ENCODE measurements at regions not wholly inside any gene's neighbourhood (a gene's known extent, or its start where the extent isn't known, plus 50 kb on each side); places are given as distances from the start of the nearest gene placed in this dataset.

DNA sequence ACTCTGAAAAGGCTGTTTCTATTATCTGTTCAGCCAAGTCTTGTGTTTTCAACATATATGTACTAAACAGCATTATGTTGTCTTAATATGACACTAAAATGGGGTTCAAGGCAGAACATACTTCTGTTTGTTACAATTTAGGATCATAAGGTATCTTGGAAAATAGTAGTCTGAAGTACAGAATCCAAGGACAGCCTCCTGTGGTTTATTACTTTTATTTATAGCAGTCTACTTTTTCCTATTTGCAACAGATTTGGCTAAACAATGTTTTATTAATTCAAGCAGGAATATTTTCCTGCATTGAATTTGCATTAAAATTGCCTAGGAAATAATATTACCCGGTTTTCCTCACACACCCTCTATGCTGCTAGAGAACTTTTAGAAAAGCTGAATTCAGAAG is 67.7 kb downstream of the PLEKHG1 start:
- TF ChIP-seq CTCF (IDR thresholded peaks at IDR 0.05) (no peak), POLR2A (IDR thresholded peaks at IDR 0.05; ENCODE audit: low read depth) (no peak), EP300 (IDR thresholded peaks at IDR 0.05) (no peak), POLR2AphosphoS5 (IDR thresholded peaks at IDR 0.05) (no peak)
